ENCODE measurements at regions not wholly inside any gene's neighbourhood (a gene's known extent, or its start where the extent isn't known, plus 50 kb on each side); places are given as distances from the start of the nearest gene placed in this dataset.
"Not testable (repeated sequence)": the region's sequence is repeated elsewhere in the genome, so short reads cannot be mapped to it uniquely, and the experiment has no call there.

DNA sequence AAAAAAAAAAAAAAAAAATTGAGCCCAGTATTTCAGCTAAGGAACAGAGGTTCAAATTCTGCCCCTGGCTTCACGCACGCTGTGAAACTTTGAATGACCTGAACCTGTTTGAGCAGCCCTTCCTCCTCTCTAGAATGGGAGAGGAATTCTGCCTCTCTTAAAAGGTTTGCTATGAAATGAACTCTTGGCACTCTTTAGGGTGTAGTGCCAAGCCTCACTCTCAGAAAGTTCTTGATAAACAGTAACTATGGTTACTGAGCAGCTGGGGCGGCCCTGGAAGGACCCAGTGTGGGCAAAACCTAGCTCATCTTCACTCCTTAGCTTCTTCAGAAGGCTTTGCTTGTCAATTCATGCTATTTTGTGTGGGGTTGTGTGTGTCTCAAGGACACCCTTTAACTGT is 73.7 kb downstream of the GEMIN8 start:
- POLR2A ChIA-PET, result no interaction called here
- CTCF ChIA-PET, result interaction anchor here (0.7 to 1.3 kb wide), 2 partner anchors 34 to 57 kb away, joined by 3 to 4 read pairs; no protein-coding TSS in a partner anchor
- Mint-ChIP-seq H3K4me3 (ENCODE audit: unreplicated experiment) (no peak overlapping the region), H3K27me3 (ENCODE audit: insufficient read depth, unreplicated experiment) (peaks cover 79% of the 10 kb centered on the region), H3K27ac (ENCODE audit: low read depth, unreplicated experiment) (no peak overlapping the region), H3K4me1 (ENCODE audit: insufficient read depth, unreplicated experiment) (no peaks in the 10 kb centered on the region), H3K36me3 (ENCODE audit: insufficient read depth, unreplicated experiment) (no peaks in the 10 kb centered on the region), H3K9me3 (ENCODE audit: unreplicated experiment) (no peaks in the 10 kb centered on the region)
- TF ChIP-seq, protein P1, sequence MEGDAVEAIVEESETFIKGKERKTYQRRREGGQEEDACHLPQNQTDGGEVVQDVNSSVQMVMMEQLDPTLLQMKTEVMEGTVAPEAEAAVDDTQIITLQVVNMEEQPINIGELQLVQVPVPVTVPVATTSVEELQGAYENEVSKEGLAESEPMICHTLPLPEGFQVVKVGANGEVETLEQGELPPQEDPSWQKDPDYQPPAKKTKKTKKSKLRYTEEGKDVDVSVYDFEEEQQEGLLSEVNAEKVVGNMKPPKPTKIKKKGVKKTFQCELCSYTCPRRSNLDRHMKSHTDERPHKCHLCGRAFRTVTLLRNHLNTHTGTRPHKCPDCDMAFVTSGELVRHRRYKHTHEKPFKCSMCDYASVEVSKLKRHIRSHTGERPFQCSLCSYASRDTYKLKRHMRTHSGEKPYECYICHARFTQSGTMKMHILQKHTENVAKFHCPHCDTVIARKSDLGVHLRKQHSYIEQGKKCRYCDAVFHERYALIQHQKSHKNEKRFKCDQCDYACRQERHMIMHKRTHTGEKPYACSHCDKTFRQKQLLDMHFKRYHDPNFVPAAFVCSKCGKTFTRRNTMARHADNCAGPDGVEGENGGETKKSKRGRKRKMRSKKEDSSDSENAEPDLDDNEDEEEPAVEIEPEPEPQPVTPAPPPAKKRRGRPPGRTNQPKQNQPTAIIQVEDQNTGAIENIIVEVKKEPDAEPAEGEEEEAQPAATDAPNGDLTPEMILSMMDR (IDR thresholded peaks at IDR 0.05; ENCODE audit: unreplicated experiment), result no peak
- intact Hi-C loops (cut with micrococcal nuclease), result no loop called here
- no TSS peak for BruUV-seq (replicated peaks)
- DNase-seq (ENCODE audit: unreplicated experiment), result no peak

DNA sequence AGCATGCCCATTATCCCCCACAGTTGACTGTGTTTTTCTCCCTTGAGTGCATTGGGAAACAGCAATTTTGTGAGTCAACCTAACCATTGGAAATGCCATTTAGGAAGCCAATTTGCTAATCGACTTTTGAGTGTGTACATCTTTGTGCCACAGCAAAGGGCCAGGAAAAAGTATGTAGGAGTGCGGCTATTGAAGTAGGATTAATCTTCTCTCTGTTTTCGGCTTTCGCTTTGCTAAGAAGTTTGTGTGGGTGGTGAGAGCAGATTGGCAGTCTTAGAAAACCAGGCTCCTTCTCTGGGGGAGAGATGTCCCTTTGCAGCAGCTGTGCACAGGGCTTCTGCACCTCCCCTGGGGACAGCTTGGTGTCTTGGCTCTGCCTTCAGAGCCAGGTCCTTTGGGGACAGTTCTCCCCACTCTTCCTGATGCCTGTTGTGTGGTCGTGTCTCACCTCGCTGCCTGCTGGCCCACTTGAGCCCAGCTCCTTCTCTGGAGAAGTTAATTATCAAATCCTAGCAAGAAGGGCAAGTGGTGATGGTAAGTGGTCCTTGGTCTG is 74.5 kb downstream of the GEMIN8 start:
- CTCF ChIA-PET, result interaction anchor here (0.7 to 1.3 kb wide), 2 partner anchors 35 to 57 kb away, joined by 3 to 4 read pairs; no protein-coding TSS in a partner anchor
- no peaks in the 10 kb centered on the region for H3K9me3 Mint-ChIP-seq (ENCODE audit: unreplicated experiment)

DNA sequence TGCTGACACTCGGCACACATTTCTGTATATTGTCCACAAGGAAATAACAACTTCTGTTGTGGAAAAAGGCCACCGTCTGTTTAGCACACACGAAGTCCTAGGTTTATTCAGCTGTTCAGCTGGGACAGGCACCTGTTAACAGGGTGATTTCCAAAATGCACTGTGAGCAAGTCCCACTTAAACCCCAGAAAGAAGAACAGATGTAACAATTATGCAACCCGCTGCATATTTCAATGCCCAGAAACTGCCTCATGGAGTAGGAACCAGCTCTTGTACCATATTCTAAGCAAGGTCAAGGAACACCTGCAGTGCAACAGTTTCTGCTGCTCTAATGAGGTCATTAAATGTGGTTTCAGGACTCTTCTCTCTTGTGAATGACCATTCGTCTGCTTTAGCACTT is 77.1 kb downstream of the GEMIN8 start:
- BruUV-seq (replicated peaks), result no TSS peak
- no peak overlapping the region for H3K27ac Mint-ChIP-seq (ENCODE audit: low read depth, unreplicated experiment)
- DNase-seq (ENCODE audit: unreplicated experiment), result no peak
- H3K4me1 Mint-ChIP-seq (ENCODE audit: insufficient read depth, unreplicated experiment), result no peaks in the 10 kb centered on the region
- ChIA-PET POLR2A (no interaction called here), CTCF (no interaction called here)
- H3K36me3 Mint-ChIP-seq (ENCODE audit: insufficient read depth, unreplicated experiment), result no peaks in the 10 kb centered on the region
- intact Hi-C loops (cut with micrococcal nuclease), result no loop called here
- H3K27me3 Mint-ChIP-seq (ENCODE audit: insufficient read depth, unreplicated experiment), result peaks cover 71% of the 10 kb centered on the region
- no peak overlapping the region for H3K4me3 Mint-ChIP-seq (ENCODE audit: unreplicated experiment)
- H3K9me3 Mint-ChIP-seq (ENCODE audit: unreplicated experiment), result no peaks in the 10 kb centered on the region
- TF ChIP-seq, protein P1 (IDR thresholded peaks at IDR 0.05; ENCODE audit: unreplicated experiment), result no peak

More for the DNA sequence above, 74.5 kb downstream of the GEMIN8 start:
- TF ChIP-seq, protein P1 (IDR thresholded peaks at IDR 0.05; ENCODE audit: unreplicated experiment), result no peak
- Mint-ChIP-seq H3K27ac (ENCODE audit: low read depth, unreplicated experiment) (no peak overlapping the region), H3K4me1 (ENCODE audit: insufficient read depth, unreplicated experiment) (no peaks in the 10 kb centered on the region), H3K4me3 (ENCODE audit: unreplicated experiment) (no peak overlapping the region), H3K27me3 (ENCODE audit: insufficient read depth, unreplicated experiment) (peaks cover 79% of the 10 kb centered on the region), H3K36me3 (ENCODE audit: insufficient read depth, unreplicated experiment) (no peaks in the 10 kb centered on the region)
- no peak for DNase-seq (ENCODE audit: unreplicated experiment)
- POLR2A ChIA-PET, result interaction anchor here (0.5 kb wide), 1 partner anchor 1895 kb away, joined by 3 read pairs; no protein-coding TSS in a partner anchor
- intact Hi-C loops (cut with micrococcal nuclease), result no loop called here
- no TSS peak for BruUV-seq (replicated peaks)

DNA sequence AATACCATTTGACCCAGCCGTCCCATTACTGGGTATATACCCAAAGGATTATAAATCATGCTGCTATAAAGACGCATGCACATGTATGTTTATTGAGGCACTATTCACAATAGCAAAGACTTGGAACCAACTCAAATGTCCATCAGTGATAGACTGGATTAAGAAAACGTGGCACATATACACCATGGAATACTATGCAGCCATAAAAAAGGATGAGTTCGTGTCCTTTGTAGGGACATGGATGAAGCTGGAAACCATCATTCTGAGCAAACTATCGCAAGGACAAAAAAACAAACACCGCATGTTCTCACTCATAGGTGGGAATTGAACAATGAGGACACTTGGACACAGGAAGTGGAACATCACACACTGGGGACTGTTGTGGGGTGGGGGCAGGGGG is 83.5 kb downstream of the GEMIN8 start:
- H3K36me3 Mint-ChIP-seq (ENCODE audit: insufficient read depth, unreplicated experiment); H3K27ac Mint-ChIP-seq (ENCODE audit: low read depth, unreplicated experiment); H3K4me3 Mint-ChIP-seq (ENCODE audit: unreplicated experiment); H3K4me1 Mint-ChIP-seq (ENCODE audit: insufficient read depth, unreplicated experiment); H3K9me3 Mint-ChIP-seq (ENCODE audit: unreplicated experiment); CTCF ChIA-PET; BruUV-seq (replicated peaks); intact Hi-C loops (cut with micrococcal nuclease); DNase-seq (ENCODE audit: unreplicated experiment): not testable (repeated sequence)
- peaks cover 52% of the 10 kb centered on the region for H3K27me3 Mint-ChIP-seq (ENCODE audit: insufficient read depth, unreplicated experiment)
- POLR2A ChIA-PET, result interaction anchor here (1.1 kb wide), 1 partner anchor 13 kb away, joined by 3 read pairs; no protein-coding TSS in a partner anchor

DNA sequence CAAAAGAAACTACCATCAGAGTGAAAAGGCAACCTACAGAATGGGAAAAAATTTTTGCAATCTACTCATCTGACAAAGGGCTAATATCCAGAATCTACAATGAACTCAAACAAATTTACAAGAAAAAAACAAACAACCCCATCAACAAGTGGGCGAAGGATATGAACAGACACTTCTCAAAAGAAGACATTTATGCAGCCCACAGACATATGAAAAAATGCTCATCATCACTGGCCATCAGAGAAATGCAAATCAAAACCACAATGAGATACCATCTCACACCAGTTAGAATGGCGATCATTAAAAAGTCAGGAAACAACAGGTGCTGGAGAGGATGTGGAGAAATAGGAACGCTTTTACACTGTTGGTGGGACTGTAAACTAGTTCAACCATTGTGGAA is 83.9 kb downstream of the GEMIN8 start:
- H3K27ac Mint-ChIP-seq (ENCODE audit: low read depth, unreplicated experiment); H3K9me3 Mint-ChIP-seq (ENCODE audit: unreplicated experiment); intact Hi-C loops (cut with micrococcal nuclease); BruUV-seq (replicated peaks); POLR2A ChIA-PET; H3K36me3 Mint-ChIP-seq (ENCODE audit: insufficient read depth, unreplicated experiment); H3K4me1 Mint-ChIP-seq (ENCODE audit: insufficient read depth, unreplicated experiment); DNase-seq (ENCODE audit: unreplicated experiment); H3K4me3 Mint-ChIP-seq (ENCODE audit: unreplicated experiment): not testable (repeated sequence)
- CTCF ChIA-PET, result interaction anchor here (0.6 kb wide), 1 partner anchor 90 kb away, joined by 3 read pairs; no protein-coding TSS in a partner anchor
- H3K27me3 Mint-ChIP-seq (ENCODE audit: insufficient read depth, unreplicated experiment), result peaks cover 52% of the 10 kb centered on the region
